ENCODE measurements at regions not wholly inside any gene's neighbourhood (a gene's known extent, or its start where the extent isn't known, plus 50 kb on each side); places are given as distances from the start of the nearest gene placed in this dataset.

GRCh38 chr5:51556833-51557232 is 173.6 kb downstream of the ISL1 start:
- H2AK9ac ChIP-seq (replicated peaks; ENCODE audit: low read depth, low read length, poor library complexity) = no peak overlapping the region
- in situ Hi-C loops (cut with MboI; ENCODE audit: low sequenced_read_pairs) = no loop called here
- no peak overlapping the region for H2AFZ ChIP-seq (replicated peaks; ENCODE audit: low read length, poor library complexity)
- no peak overlapping the region for H3K9ac ChIP-seq (ENCODE audit: low read depth, low read length)
- no peak overlapping the region for H2AK5ac ChIP-seq (ENCODE audit: low read depth, low read length)
- H4K20me1 ChIP-seq (ENCODE audit: insufficient read depth, low read length) = no peaks in the 10 kb centered on the region
- no peak overlapping the region for H2BK120ac ChIP-seq (ENCODE audit: low read depth, low read length)
- H3K27ac ChIP-seq (ENCODE audit: insufficient read depth, low read length) = no peak overlapping the region
- no peaks in the 10 kb centered on the region for H3K36me3 ChIP-seq (ENCODE audit: control insufficient read depth, insufficient read depth, low read length)
- dilution Hi-C loops (cut with HindIII; ENCODE audit: low sequenced_read_pairs, unreplicated experiment) = no loop called here
- H4K8ac ChIP-seq (ENCODE audit: low read depth in 2 of 2, low read length in 2 of 2) = no peak overlapping the region
- POLR2A ChIA-PET (ENCODE audit: unreplicated experiment) = no interaction called here
- CTCF ChIA-PET = no interaction called here
- H2BK20ac ChIP-seq (ENCODE audit: low read depth, low read length) = no peak overlapping the region
- H3K4ac ChIP-seq (ENCODE audit: low read depth, low read length) = no peak overlapping the region
- H3K9me3 ChIP-seq (ENCODE audit: control insufficient read depth, insufficient read depth, low read length) = peaks cover 2% of the 10 kb centered on the region; the same call in 1 of the 2 replicates
- no peak overlapping the region for H3K18ac ChIP-seq (ENCODE audit: low read depth, low read length)
- TF ChIP-seq RAD21 (IDR thresholded peaks at IDR 0.05; ENCODE audit: low read length) (no peak), BHLHE40 (IDR thresholded peaks at IDR 0.05; ENCODE audit: low read depth, low read length) (no peak), CTCF (conservative IDR thresholded peaks at IDR 0.05; ENCODE audit: low read depth, low read length) (no peak)
- H4K5ac ChIP-seq (ENCODE audit: low read depth, low read length) = no peak overlapping the region
- H3K56ac ChIP-seq (ENCODE audit: extremely low read depth, insufficient read depth, low read length) = no peak overlapping the region
- H3K4me2 ChIP-seq (ENCODE audit: low read depth, low read length) = no peak overlapping the region
- H3K14ac ChIP-seq (replicated peaks; ENCODE audit: low read depth, low read length) = no peak overlapping the region
- intact Hi-C loops (cut with micrococcal nuclease) = no loop called here
- H3K23ac ChIP-seq (ENCODE audit: low read depth, low read length) = no peak overlapping the region
- H3K4me1 ChIP-seq (ENCODE audit: control insufficient read depth, insufficient read depth, low read length) = no peaks in the 10 kb centered on the region
- DNase-seq = no peak
- H3K9me1 ChIP-seq (ENCODE audit: insufficient read depth, low read length) = no peaks in the 10 kb centered on the region
- H2BK5ac ChIP-seq (ENCODE audit: low read depth, low read length, poor library complexity, severe bottlenecking) = no peak overlapping the region
- ATAC-seq (ENCODE audit: low read depth) = no peak
- H4K91ac ChIP-seq (ENCODE audit: insufficient read depth, low read depth, low read length) = no peak overlapping the region
- no peaks in the 10 kb centered on the region for H3K79me1 ChIP-seq (ENCODE audit: low read depth in 1 of 2, low read length in 2 of 2)
- no CpG with 5 or more reads among the region's 4 CpGs for WGBS, 2 experiments (ENCODE audit: extremely low coverage in 2 of 2, insufficient read length in 1 of 2)
- H3K4me3 ChIP-seq (ENCODE audit: insufficient read depth, low read depth, low read length) = no peak overlapping the region
- BruUV-seq (replicated peaks) = no TSS peak
- H2BK15ac ChIP-seq (ENCODE audit: low read depth, low read length) = no peak overlapping the region
- H3K27me3 ChIP-seq (ENCODE audit: control insufficient read depth, insufficient read depth, low read length) = no peaks in the 10 kb centered on the region
